ENCODE measurements at regions not wholly inside any gene's neighbourhood (a gene's known extent, or its start where the extent isn't known, plus 50 kb on each side); places are given as distances from the start of the nearest gene placed in this dataset.
A peak's percentile ranks its signal among the peaks of the same experiment; 100 is the strongest.

- Histone ChIP-seq H2AFZ (ENCODE audit: control insufficient read depth, low read length) (no peak overlapping the region), H3K4me1 (ENCODE audit: control insufficient read depth, extremely low read depth, insufficient read depth, low read length) (peaks cover 9% of the 10 kb centered on the region), H3K9me3 (ENCODE audit: control insufficient read depth, low read depth, low read length) (no peaks in the 10 kb centered on the region), H3K9ac (ENCODE audit: control insufficient read depth, extremely low read depth, insufficient read depth, low read length) (no peak overlapping the region), H3K36me3 (ENCODE audit: control insufficient read depth in 2 of 2, extremely low read depth in 1 of 2, insufficient read depth in 2 of 2, low read length in 2 of 2) (no peaks in the 10 kb centered on the region), H3K79me2 (ENCODE audit: control insufficient read depth, insufficient read depth, low read length) (no peaks in the 10 kb centered on the region), H3K27me3 (ENCODE audit: control insufficient read depth, extremely low read depth, insufficient read depth, low read length) (no peaks in the 10 kb centered on the region), H4K20me1 (ENCODE audit: control insufficient read depth, extremely low read depth, insufficient read depth, low read length) (no peaks in the 10 kb centered on the region), H3K27ac (ENCODE audit: control insufficient read depth, insufficient read depth, low read length) (no peak overlapping the region), H3K4me2 (ENCODE audit: control insufficient read depth, extremely low read depth, insufficient read depth, low read depth, low read length) (no peak overlapping the region), H3K9me1 (ENCODE audit: control insufficient read depth, extremely low read depth, insufficient read depth, low read length) (no peaks in the 10 kb centered on the region), H3K4me3 (ENCODE audit: control insufficient read depth in 2 of 3, extremely low read depth in 1 of 3, insufficient read depth in 2 of 3, low read depth in 1 of 3, low read length in 3 of 3) (no peak overlapping the region)
- DNase-seq (ENCODE audit: low read depth, low spot score) (no peak), FAIRE-seq (no peak)
- TF ChIP-seq CTCF (optimal IDR thresholded peaks at IDR 0.05 in 1 of 3, IDR thresholded peaks at IDR 0.05 in 1 of 3, conservative IDR thresholded peaks at IDR 0.05 in 1 of 3; ENCODE audit: extremely low read depth in 1 of 3, insufficient read depth in 2 of 3, low read length in 3 of 3), result no peak
- TF ChIP-seq EZH2 (IDR thresholded peaks at IDR 0.05; ENCODE audit: low read length), result no peak
- dilution Hi-C loops (cut with MboI; ENCODE audit: extremely low pct_ligation_motif_present, low sequenced_read_pairs), result no loop called here
Observed at GRCh38 chr9:81841333-81841732, 86.9 kb upstream of the SPATA31D4 start.

GRCh38 chr9:81844131-81844567 is 84.1 kb upstream of the SPATA31D4 start:
- DNase-seq (ENCODE audit: low read depth, low spot score), result no peak
- H3K9ac ChIP-seq (ENCODE audit: control insufficient read depth, extremely low read depth, insufficient read depth, low read length), result no peak overlapping the region
- H3K9me1 ChIP-seq (ENCODE audit: control insufficient read depth, extremely low read depth, insufficient read depth, low read length), result no peaks in the 10 kb centered on the region
- H3K4me3 ChIP-seq (ENCODE audit: control insufficient read depth in 2 of 3, extremely low read depth in 1 of 3, insufficient read depth in 2 of 3, low read depth in 1 of 3, low read length in 3 of 3), result no peak overlapping the region
- no peaks in the 10 kb centered on the region for H3K79me2 ChIP-seq (ENCODE audit: control insufficient read depth, insufficient read depth, low read length)
- no peaks in the 10 kb centered on the region for H3K9me3 ChIP-seq (ENCODE audit: control insufficient read depth, low read depth, low read length)
- H3K36me3 ChIP-seq (ENCODE audit: control insufficient read depth in 2 of 2, extremely low read depth in 1 of 2, insufficient read depth in 2 of 2, low read length in 2 of 2), result no peaks in the 10 kb centered on the region
- H3K27me3 ChIP-seq (ENCODE audit: control insufficient read depth, extremely low read depth, insufficient read depth, low read length), result no peaks in the 10 kb centered on the region
- H3K4me1 ChIP-seq (ENCODE audit: control insufficient read depth, extremely low read depth, insufficient read depth, low read length), result peaks cover 9% of the 10 kb centered on the region
- FAIRE-seq, result peak; percentile 32
- H3K4me2 ChIP-seq (ENCODE audit: control insufficient read depth, extremely low read depth, insufficient read depth, low read depth, low read length), result no peak overlapping the region
- no peak overlapping the region for H3K27ac ChIP-seq (ENCODE audit: control insufficient read depth, insufficient read depth, low read length)
- dilution Hi-C loops (cut with MboI; ENCODE audit: extremely low pct_ligation_motif_present, low sequenced_read_pairs), result no loop called here
- TF ChIP-seq EZH2 (IDR thresholded peaks at IDR 0.05; ENCODE audit: low read length), result no peak
- no peak for TF ChIP-seq CTCF (optimal IDR thresholded peaks at IDR 0.05 in 1 of 3, IDR thresholded peaks at IDR 0.05 in 1 of 3, conservative IDR thresholded peaks at IDR 0.05 in 1 of 3; ENCODE audit: extremely low read depth in 1 of 3, insufficient read depth in 2 of 3, low read length in 3 of 3)
- H2AFZ ChIP-seq (ENCODE audit: control insufficient read depth, low read length), result no peak overlapping the region
- H4K20me1 ChIP-seq (ENCODE audit: control insufficient read depth, extremely low read depth, insufficient read depth, low read length), result no peaks in the 10 kb centered on the region
